ENCODE measurements at regions not wholly inside any gene's neighbourhood (a gene's known extent, or its start where the extent isn't known, plus 50 kb on each side); places are given as distances from the start of the nearest gene placed in this dataset.
A peak's percentile ranks its signal among the peaks of the same experiment; 100 is the strongest.

DNA sequence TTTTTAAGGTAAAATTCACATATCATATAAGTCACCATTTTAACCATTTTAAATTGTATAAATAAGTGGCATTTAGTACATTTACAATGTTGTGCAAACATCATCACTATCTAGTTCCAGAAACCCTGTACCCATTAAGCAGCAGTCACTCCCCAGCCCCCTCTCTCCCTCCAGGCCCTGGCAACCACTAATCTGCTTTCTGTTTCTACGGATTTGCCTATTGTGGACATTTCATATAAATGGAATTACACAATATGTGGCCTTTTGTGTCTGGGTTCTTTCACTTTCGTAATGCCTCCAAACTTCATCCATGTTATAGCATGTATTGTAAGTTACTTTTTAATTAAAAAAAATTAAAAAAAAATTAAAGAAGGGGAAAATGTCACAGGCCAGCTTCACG is 58.0 kb upstream of the RAB3GAP2 start:
- no peak for DNase-seq (ENCODE audit: low spot score)
- no peak overlapping the region for H3K27ac ChIP-seq
- POLR2A ChIA-PET (ENCODE audit: low non-redundant PET), result no interaction called here
- CTCF ChIA-PET, result no interaction called here
- no peak for TF ChIP-seq CTCF (conservative IDR thresholded peaks at IDR 0.05; ENCODE audit: low read depth)

DNA sequence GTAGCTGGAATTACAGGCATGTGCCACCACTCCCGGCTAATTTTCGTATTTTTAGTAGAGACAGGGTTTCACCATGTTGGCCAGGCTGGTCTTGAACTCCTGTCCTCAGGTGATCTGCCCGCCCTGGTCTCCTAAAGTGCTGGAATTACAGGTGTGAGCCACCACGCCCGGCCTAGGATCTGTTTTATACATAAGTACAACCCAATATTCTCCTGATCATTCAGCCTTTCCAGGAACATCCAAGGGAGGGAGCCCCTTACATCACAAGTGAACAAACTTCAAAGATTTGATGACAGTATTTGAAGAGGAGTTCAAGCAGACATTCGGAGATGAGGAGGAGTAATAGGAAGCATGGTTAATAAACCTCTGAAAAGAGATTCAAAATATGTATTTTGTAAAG is 54.9 kb upstream of the RAB3GAP2 start:
- no peak overlapping the region for H3K27ac ChIP-seq
- TF ChIP-seq CTCF (conservative IDR thresholded peaks at IDR 0.05; ENCODE audit: low read depth), result no peak
- POLR2A ChIA-PET (ENCODE audit: low non-redundant PET), result no interaction called here
- CTCF ChIA-PET, result no interaction called here
- DNase-seq (ENCODE audit: low spot score), result no peak

DNA sequence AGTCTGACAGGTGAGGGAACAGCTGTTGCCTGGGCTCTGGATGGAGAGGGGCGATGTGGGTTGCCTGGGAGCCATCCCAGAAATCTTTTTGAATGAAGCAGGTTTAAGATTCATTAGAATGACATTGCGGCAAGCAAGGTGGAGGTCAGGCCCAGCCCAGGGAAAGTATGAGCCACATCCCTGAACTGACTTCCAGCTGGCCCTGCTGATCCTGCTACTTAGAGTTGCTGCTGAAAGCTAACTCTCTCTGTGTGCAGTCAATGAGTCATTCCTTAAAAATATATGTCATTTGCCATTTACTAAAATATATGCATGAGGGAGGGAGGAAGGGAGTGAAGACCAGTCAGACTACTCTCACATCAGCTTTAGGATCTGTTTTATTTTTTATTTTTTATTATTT is 54.3 kb upstream of the RAB3GAP2 start:
- H3K27ac ChIP-seq, result no peak overlapping the region
- CTCF ChIA-PET, result interaction anchor here (0.6 kb wide), 1 partner anchor 59 kb away, joined by 5 read pairs; no protein-coding TSS in a partner anchor
- DNase-seq (ENCODE audit: low spot score), result peak; percentile 64
- POLR2A ChIA-PET (ENCODE audit: low non-redundant PET), result interaction anchor here (0.6 kb wide), 1 partner anchor 44 kb away, joined by 3 read pairs; no protein-coding TSS in a partner anchor
- no peak for TF ChIP-seq CTCF (conservative IDR thresholded peaks at IDR 0.05; ENCODE audit: low read depth)

DNA sequence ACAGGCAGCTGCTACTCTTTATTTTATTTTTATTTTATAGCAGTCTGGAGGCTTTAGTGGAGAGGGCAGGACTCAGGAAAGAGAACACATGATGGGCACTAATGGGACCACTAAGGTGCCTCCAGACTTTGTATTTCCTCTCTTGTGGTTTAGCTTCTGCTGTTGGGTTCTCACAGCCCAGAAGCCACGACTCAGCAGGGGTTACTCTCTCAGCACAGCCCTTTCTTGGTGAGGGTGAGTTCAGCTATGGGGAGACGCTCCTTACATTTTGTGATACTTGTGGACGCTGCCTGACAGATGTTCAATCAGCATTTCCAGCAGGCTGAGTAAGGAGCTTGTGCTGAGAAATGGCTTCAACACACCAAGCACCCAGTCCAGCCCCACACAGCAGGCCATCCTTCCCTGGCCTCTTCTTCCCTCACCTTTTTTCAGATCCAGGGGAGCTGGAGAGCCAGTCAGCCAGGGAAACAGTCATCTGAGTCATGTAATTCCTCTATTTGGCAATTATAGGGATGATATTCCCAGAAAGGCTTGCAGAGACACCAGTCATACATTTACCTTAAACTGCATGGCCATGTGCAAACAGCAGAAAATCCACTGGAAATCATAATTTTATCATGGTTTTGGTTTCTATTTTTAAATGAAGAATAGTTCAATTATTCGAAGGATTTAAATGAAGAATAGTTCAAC is 53.2 kb upstream of the RAB3GAP2 start:
- ChIA-PET CTCF (no interaction called here), POLR2A (ENCODE audit: low non-redundant PET) (no interaction called here)
- no peak for TF ChIP-seq CTCF (conservative IDR thresholded peaks at IDR 0.05; ENCODE audit: low read depth)
- H3K27ac ChIP-seq, result no peak overlapping the region
- no peak for DNase-seq (ENCODE audit: low spot score)

DNA sequence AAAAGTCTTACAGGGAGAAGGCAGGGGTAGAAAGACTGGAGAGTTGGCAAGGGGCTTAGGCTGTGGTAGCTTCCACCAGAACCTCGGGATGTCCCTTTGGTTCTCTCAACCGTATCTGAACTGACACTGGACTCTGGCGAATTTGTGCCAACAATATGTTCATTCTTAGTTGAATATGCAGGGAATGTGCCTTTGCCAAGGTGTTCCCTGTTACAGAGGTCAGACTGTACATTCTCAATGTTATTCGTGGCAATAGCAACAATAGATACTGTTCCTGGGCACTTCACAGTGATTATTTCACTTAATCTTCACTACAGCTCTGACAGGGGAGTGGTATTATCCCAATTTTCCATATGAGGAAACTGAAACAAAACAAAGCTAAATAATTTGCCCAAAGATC is 51.5 kb upstream of the RAB3GAP2 start:
- TF ChIP-seq CTCF (conservative IDR thresholded peaks at IDR 0.05; ENCODE audit: low read depth), result no peak
- ChIA-PET POLR2A (ENCODE audit: low non-redundant PET) (no interaction called here), CTCF (no interaction called here)

GRCh38 chr1:220322570-220322969 is 50.3 kb upstream of the RAB3GAP2 start:
- POLR2A ChIA-PET (ENCODE audit: low non-redundant PET), result no interaction called here
- TF ChIP-seq CTCF (conservative IDR thresholded peaks at IDR 0.05; ENCODE audit: low read depth), result no peak
- no peak overlapping the region for H3K27ac ChIP-seq
- CTCF ChIA-PET, result interaction anchor here (0.6 to 1.4 kb wide), 2 partner anchors 294 to 368 kb away, joined by 3 read pairs; no protein-coding TSS in a partner anchor
- DNase-seq (ENCODE audit: low spot score), result no peak

More for the DNA sequence above, 51.5 kb upstream of the RAB3GAP2 start:
- DNase-seq (ENCODE audit: low spot score), result no peak
- H3K27ac ChIP-seq, result no peak overlapping the region
